ENCODE measurements at regions not wholly inside any gene's neighbourhood (a gene's known extent, or its start where the extent isn't known, plus 50 kb on each side); places are given as distances from the start of the nearest gene placed in this dataset.

GRCh38 chr3:194809382-194809781 is 123.7 kb downstream of the FAM43A start:
- no peak for TF ChIP-seq CTCF (IDR thresholded peaks at IDR 0.05)
- TF ChIP-seq POLR2A (IDR thresholded peaks at IDR 0.05) = no peak
- intact Hi-C loops (cut with DNase I) = no loop called here
- no peaks in the 10 kb centered on the region for H3K9me3 ChIP-seq
- no peaks in the 10 kb centered on the region for H3K36me3 ChIP-seq
- no peak overlapping the region for H3K4me3 ChIP-seq (replicated peaks in 1 of 3)
- no peak overlapping the region for H3K27ac ChIP-seq
- H3K4me1 ChIP-seq = no peaks in the 10 kb centered on the region
- 91 to 97% methylated on average over 6 of the region's 6 CpGs for WGBS, 2 donors
- H3K27me3 ChIP-seq = no peaks in the 10 kb centered on the region
- DNase-seq = no peak

- Histone ChIP-seq H3K36me3 (no peaks in the 10 kb centered on the region), H3K27ac (no peak overlapping the region), H3K27me3 (no peaks in the 10 kb centered on the region), H3K4me1 (no peaks in the 10 kb centered on the region), H3K9me3 (no peaks in the 10 kb centered on the region), H3K4me3 (replicated peaks in 1 of 3) (no peak overlapping the region)
- intact Hi-C loops (cut with DNase I) = loop anchor here (10.0 kb wide), 1 partner anchor 65 kb away; no protein-coding TSS in a partner anchor
- DNase-seq = no peak
- TF ChIP-seq CTCF (IDR thresholded peaks at IDR 0.05) (no peak), POLR2A (IDR thresholded peaks at IDR 0.05) (no peak)
- 92 to 94% methylated on average over 4 of the region's 4 CpGs for WGBS, 2 donors
Observed at GRCh38 chr3:194810076-194810475, 124.4 kb downstream of the FAM43A start.

GRCh38 chr3:194811118-194811517 is 125.4 kb downstream of the FAM43A start:
- Histone ChIP-seq H3K4me1 (no peaks in the 10 kb centered on the region), H3K36me3 (no peaks in the 10 kb centered on the region), H3K27me3 (no peaks in the 10 kb centered on the region), H3K27ac (no peak overlapping the region), H3K4me3 (replicated peaks in 1 of 3) (no peak overlapping the region), H3K9me3 (no peaks in the 10 kb centered on the region)
- WGBS, 2 donors = 77 to 91% methylated on average over 9 of the region's 9 CpGs
- TF ChIP-seq CTCF (IDR thresholded peaks at IDR 0.05) = no peak
- TF ChIP-seq POLR2A (IDR thresholded peaks at IDR 0.05) = no peak
- no peak for DNase-seq
- intact Hi-C loops (cut with DNase I) = loop anchor here (10.0 kb wide), 1 partner anchor 64 kb away; no protein-coding TSS in a partner anchor

- intact Hi-C loops (cut with DNase I) = loop anchor here (10.0 kb wide), 1 partner anchor 63 kb away; no protein-coding TSS in a partner anchor
- WGBS, 2 donors = 95% methylated on average over 9 to 10 of the region's 10 CpGs
- H3K36me3 ChIP-seq = no peaks in the 10 kb centered on the region
- DNase-seq = no peak
- no peaks in the 10 kb centered on the region for H3K9me3 ChIP-seq
- H3K27ac ChIP-seq = no peak overlapping the region
- H3K27me3 ChIP-seq = no peaks in the 10 kb centered on the region
- no peaks in the 10 kb centered on the region for H3K4me1 ChIP-seq
- no peak overlapping the region for H3K4me3 ChIP-seq (replicated peaks in 1 of 3)
- TF ChIP-seq POLR2A (IDR thresholded peaks at IDR 0.05) (no peak), CTCF (IDR thresholded peaks at IDR 0.05) (no peak)
Observed at GRCh38 chr3:194812176-194812575, 126.5 kb downstream of the FAM43A start.

GRCh38 chr3:194814878-194815357 is 129.2 kb downstream of the FAM43A start:
- 77 to 87% methylated on average over 5 of the region's 5 CpGs for WGBS, 2 donors
- Histone ChIP-seq H3K9me3 (no peaks in the 10 kb centered on the region), H3K4me3 (replicated peaks in 1 of 3) (no peak overlapping the region), H3K4me1 (no peaks in the 10 kb centered on the region), H3K27ac (no peak overlapping the region), H3K27me3 (no peaks in the 10 kb centered on the region), H3K36me3 (no peaks in the 10 kb centered on the region)
- intact Hi-C loops (cut with DNase I) = loop anchor here (10.0 kb wide), 1 partner anchor 60 kb away; no protein-coding TSS in a partner anchor
- no peak for TF ChIP-seq CTCF (IDR thresholded peaks at IDR 0.05)
- no peak for TF ChIP-seq POLR2A (IDR thresholded peaks at IDR 0.05)
- no peak for DNase-seq

Measured in thyroid gland (tissue), 4 donors.